K562 (cell line): ENCODE measurements at regions not wholly inside any gene's neighbourhood (a gene's known extent, or its start where the extent isn't known, plus 50 kb on each side); places are given as distances from the start of the nearest gene placed in this dataset.

ENCODE experiments used
- ATAC-seq: fragments of 200-7000 bp; cut with Tn5 transposase; 3 replicates; pipeline ENCODE4 v1.9.1; 2020; ENCODE audit warnings: moderate library complexity
- BruUV-seq: library from RNA; stranded (reverse); fragments of 400-500 nt; replicated peaks from 2 replicates; lab custom pipeline; 2021; lab: Mats Ljungman, UMichigan
- CTCF ChIA-PET: fragments of 300-600 bp; formaldehyde crosslinking; extraction: SDS; loops from one replicate; lab custom pipeline; 2021; ENCODE audit warnings: low intra/inter-chr PET ratio; lab: Yijun Ruan, JAX
- POLR2A ChIA-PET: fragments of 300-600, 350-650 bp; sonication (Branson Sonifier 250); formaldehyde crosslinking; extraction: SDS; loops from one replicate; lab custom pipeline; 2021; ENCODE audit warnings: antibody characterized with exemption, inconsistent platforms; lab: Yijun Ruan, JAX
- DNase-seq, 4 experiments: peaks; one replicate each; pipeline versions ENCODE4 v3.0.0 to v3.0.0-alpha.2; 2011 to 2018; ENCODE audit warnings: low spot score in 3 of 4, mixed read lengths in 3 of 4; ENCODE audit errors: extremely low read depth in 1 of 4
- FAIRE-seq: peaks from 2 replicates; lab custom pipeline; 2011; peaks lifted over from hg19 to GRCh38; lab: Jason Lieb, UNC
- H2AFZ ChIP-seq: 2 replicates; pipeline ENCODE4 v1.6.0; 2011; ENCODE audit warnings: low read depth, low read length, control low read depth, inconsistent platforms
- H3K27ac ChIP-seq: fragments of 200-600 bp; 3 replicates; pipeline ENCODE4 v1.8.0; 2011; ENCODE audit warnings: low read depth, mild to moderate bottlenecking, control low read depth, inconsistent platforms, low read length, moderate library complexity, mixed read lengths; ENCODE audit errors: extremely low read depth
- H3K27me3 ChIP-seq, 2 experiments: fragments of 300-600 bp in 1 of 2; 2 replicates in 1 of 2; 3 replicates in 1 of 2; pipeline versions ENCODE4 v1.6.0 to v1.8.0; 2011; ENCODE audit warnings: inconsistent platforms in 2 of 2, low read length in 2 of 2, mild to moderate bottlenecking in 1 of 2, mixed read lengths in 1 of 2, moderate library complexity in 1 of 2; ENCODE audit not compliant: control insufficient read depth in 2 of 2, insufficient read depth in 2 of 2
- H3K36me3 ChIP-seq: fragments of 300-600 bp; 3 replicates; pipeline ENCODE4 v1.8.0; 2011; ENCODE audit warnings: mild to moderate bottlenecking, low read length, inconsistent platforms; ENCODE audit not compliant: control insufficient read depth, insufficient read depth
- H3K4me1 ChIP-seq, 2 experiments: fragments of 200-600 bp in 1 of 2; replicated peaks in 1 of 2; 2 replicates in 1 of 2; 3 replicates in 1 of 2; pipeline versions ENCODE4 v1.5.1 to v1.8.0; 2011; ENCODE audit warnings: inconsistent platforms in 2 of 2, low read length in 2 of 2, mild to moderate bottlenecking in 1 of 2, mixed read lengths in 1 of 2, moderate library complexity in 1 of 2; ENCODE audit not compliant: control insufficient read depth in 2 of 2, insufficient read depth in 2 of 2
- H3K4me2 ChIP-seq: 2 replicates; pipeline ENCODE4 v1.6.1; 2011; ENCODE audit warnings: low read length, control low read depth, inconsistent platforms, mixed read lengths; ENCODE audit not compliant: insufficient read depth
- H3K4me3 ChIP-seq: fragments of 200-600 bp; sonication (generic), shearing (Covaris generic); 2 replicates; pipeline ENCODE4 v1.5.1; 2016; ENCODE audit warnings: control low read depth, inconsistent platforms
- H3K79me2 ChIP-seq: fragments of 200-600 bp; 3 replicates; pipeline ENCODE4 v1.8.0; 2011; ENCODE audit warnings: low read length, inconsistent platforms; ENCODE audit not compliant: control insufficient read depth, insufficient read depth
- H3K9ac ChIP-seq, 2 experiments: 2 replicates each; pipeline versions ENCODE4 v1.6.0 to v1.6.1; 2011; ENCODE audit warnings: low read depth in 2 of 2, low read length in 2 of 2, control low read depth in 1 of 2, inconsistent platforms in 1 of 2, mild to moderate bottlenecking in 1 of 2, mixed read lengths in 1 of 2; ENCODE audit not compliant: insufficient read depth in 1 of 2
- H3K9me1 ChIP-seq: one replicate; pipeline ENCODE4 v1.6.0; 2011; ENCODE audit warnings: inconsistent platforms, mild to moderate bottlenecking, low read length, moderate library complexity; ENCODE audit not compliant: control insufficient read depth, insufficient read depth
- H3K9me3 ChIP-seq: replicated peaks from 2 replicates; pipeline ENCODE4 v1.5.1; 2011; ENCODE audit warnings: low read depth, low read length, inconsistent platforms; ENCODE audit not compliant: control insufficient read depth, insufficient read depth
- H4K20me1 ChIP-seq: replicated peaks from 2 replicates; pipeline ENCODE4 v1.6.1; 2011; ENCODE audit warnings: low read length, inconsistent platforms, mixed read lengths; ENCODE audit not compliant: control insufficient read depth, insufficient read depth
- BDP1 ChIP-seq: IDR thresholded peaks from 3 replicates; pipeline ENCODE4 v1.6.1; 2011; ENCODE audit not compliant: insufficient read length, insufficient read depth
- CCAR2 ChIP-seq: fragments of 200-400 bp; formaldehyde crosslinking; IDR thresholded peaks from 2 replicates; pipeline ENCODE4 v1.6.1; 2017; ENCODE audit warnings: mild to moderate bottlenecking, low read depth, low read length
- HIVEP1 ChIP-seq: fragments of 250-450 bp; sonication (Bioruptor Pico); IDR thresholded peaks from 2 replicates; pipeline ENCODE4 v1.4.0; 2020; ENCODE audit warnings: mild to moderate bottlenecking
- MCM3 ChIP-seq: fragments of 450-650 bp; IDR thresholded peaks from 2 replicates; pipeline ENCODE4 v1.6.1; 2016
- POLR2H ChIP-seq: IDR thresholded peaks from 2 replicates; pipeline ENCODE4 v1.6.1; 2016; ENCODE audit warnings: missing genetic modification characterization, low read depth, mild to moderate bottlenecking, control low read depth, missing compliant biosample characterization, moderate library complexity
- SMAD2 ChIP-seq: fragments of 150-350 bp; IDR thresholded peaks from 2 replicates; pipeline ENCODE4 v1.6.1; 2014; ENCODE audit warnings: low read depth, mild to moderate bottlenecking, low read length
- SMC3 ChIP-seq: conservative IDR thresholded peaks from 2 replicates; pipeline ENCODE4 v1.6.1; 2011; ENCODE audit warnings: low read depth, low read length, improper control_type of control experiment; ENCODE audit not compliant: insufficient read depth
- XRCC3 ChIP-seq: fragments of 450-650 bp; IDR thresholded peaks from 2 replicates; pipeline ENCODE4 v1.6.1; 2017; ENCODE audit warnings: mild to moderate bottlenecking, moderate library complexity
- ZNF217 ChIP-seq: sonication (generic); formaldehyde crosslinking; IDR thresholded peaks from 2 replicates; pipeline ENCODE4 v1.8.0; 2022; ENCODE audit warnings: mild to moderate bottlenecking, missing genetic modification reagents
- ZNF347 ChIP-seq: fragments of 450-650 bp; formaldehyde crosslinking; IDR thresholded peaks from 2 replicates; pipeline ENCODE4 v1.4.0; 2020; ENCODE audit warnings: low read depth, mild to moderate bottlenecking, moderate library complexity
- ZNF583 ChIP-seq: fragments of 250-450 bp; sonication (Bioruptor Pico); IDR thresholded peaks from 2 replicates; pipeline ENCODE4 v1.4.0; 2020
- WGBS: fragments of 100-300 bp; shearing (Covaris generic); methylation state at CpG from one replicate; pipeline ENCODE4 v1.1.6; 2016; ENCODE audit warnings: low coverage, mixed read lengths; ENCODE audit not compliant: insufficient coverage; ENCODE audit errors: missing lambda C conversion rate; 5-methylcytosine and 5-hydroxymethylcytosine counted together
- in situ Hi-C: fragments of 300-500 bp; cut with MboI; formaldehyde crosslinking; loops from 4 replicates; pipeline ENCODE4 v1.15.0; 2018; ENCODE audit warnings: inconsistent platforms, mixed read lengths
- intact Hi-C: fragments of 100-400 bp; cut with micrococcal nuclease; formaldehyde crosslinking; loops from 2 replicates; pipeline ENCODE4 v1.14.2; 2022
- TF ChIP-seq, protein P1 (sequence below), 2 experiments: fragments of 150-350 bp in 1 of 2; IDR thresholded peaks; 2 replicates each; pipeline ENCODE4 v1.6.1; 2012 to 2016; ENCODE audit warnings: low read depth in 2 of 2, low read length in 2 of 2, mild to moderate bottlenecking in 1 of 2, moderate library complexity in 1 of 2
- TF ChIP-seq, protein P2 (sequence below): fragments of 450-650 bp; formaldehyde crosslinking; IDR thresholded peaks from 2 replicates; pipeline ENCODE4 v1.4.0; 2022; ENCODE audit warnings: mild to moderate bottlenecking, moderate library complexity
- TF ChIP-seq, protein P3 (sequence below): fragments of 250-450 bp; sonication (Bioruptor Pico); IDR thresholded peaks from 2 replicates; pipeline ENCODE4 v1.4.0; 2020

DNA sequence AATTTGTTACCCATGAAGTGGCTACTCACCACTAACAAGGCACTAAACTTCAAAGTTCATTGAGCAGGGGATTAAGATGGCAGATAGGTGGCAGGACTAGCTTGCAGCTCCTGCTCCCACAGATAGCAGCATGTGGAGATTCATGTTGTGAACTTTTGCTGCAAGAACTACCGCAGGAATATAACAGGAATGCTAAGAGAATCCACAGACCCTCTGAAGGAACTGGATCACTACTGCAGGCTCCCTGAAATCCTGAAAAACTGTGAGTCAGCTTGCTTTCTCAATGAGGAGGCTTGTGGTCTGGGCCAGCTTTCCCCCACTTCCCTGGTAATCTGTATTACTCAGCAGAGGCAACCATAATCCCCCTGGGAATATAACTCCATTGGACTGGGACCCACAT, 118.5 kb upstream of the VCX2 start (continued):
- TF ChIP-seq BDP1 = no peak
- no peak for TF ChIP-seq CCAR2
- TF ChIP-seq, all 486 proteins: peak for 0

DNA sequence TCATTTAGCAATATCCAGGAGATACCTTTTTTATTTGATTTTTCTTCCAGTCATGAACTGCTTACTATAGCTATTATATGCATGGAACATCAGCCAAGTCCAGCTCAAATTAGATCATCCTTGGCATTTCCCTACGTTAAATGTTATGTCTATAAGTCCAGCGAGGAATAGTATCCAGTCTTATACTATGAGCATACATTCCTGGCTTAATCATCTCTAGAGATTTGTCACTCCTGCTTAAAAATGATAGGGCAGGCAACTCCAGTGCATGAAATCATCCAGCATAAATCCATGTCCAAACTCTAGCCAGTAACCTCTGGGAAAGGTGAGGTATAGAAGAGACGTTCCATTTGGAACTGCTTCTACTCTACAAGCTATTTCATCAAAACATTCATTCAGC, 126.7 kb upstream of the VCX2 start:
- Histone ChIP-seq H3K9me1 (no peaks in the 10 kb centered on the region), H4K20me1 (no peaks in the 10 kb centered on the region), H3K9ac (no peak overlapping the region), H3K9me3 (no peaks in the 10 kb centered on the region), H3K79me2 (no peaks in the 10 kb centered on the region), H3K36me3 (no peaks in the 10 kb centered on the region), H3K27me3 (no peaks in the 10 kb centered on the region), H3K27ac (no peak overlapping the region), H2AFZ (no peak overlapping the region), H3K4me1 (no peaks in the 10 kb centered on the region), H3K4me3 (no peak overlapping the region), H3K4me2 (no peak overlapping the region)
- ATAC-seq (no peak), DNase-seq (no peak), FAIRE-seq (no peak)
- in situ Hi-C loops (no loop called here), intact Hi-C loops (no loop called here)
- ChIA-PET CTCF (no interaction called here), POLR2A (no interaction called here)
- no TSS peak for BruUV-seq
- TF ChIP-seq POLR2H (tag) (no peak), ZNF217 (no peak), SMAD2 (no peak), HIVEP1 (CRISPR knock-in tag) (no peak), XRCC3 (no peak), MCM3 (no peak), SMC3 (no peak), ZNF583 (CRISPR knock-in tag) (no peak), ZNF347 (CRISPR knock-in tag) (no peak)
- TF ChIP-seq, protein P1, sequence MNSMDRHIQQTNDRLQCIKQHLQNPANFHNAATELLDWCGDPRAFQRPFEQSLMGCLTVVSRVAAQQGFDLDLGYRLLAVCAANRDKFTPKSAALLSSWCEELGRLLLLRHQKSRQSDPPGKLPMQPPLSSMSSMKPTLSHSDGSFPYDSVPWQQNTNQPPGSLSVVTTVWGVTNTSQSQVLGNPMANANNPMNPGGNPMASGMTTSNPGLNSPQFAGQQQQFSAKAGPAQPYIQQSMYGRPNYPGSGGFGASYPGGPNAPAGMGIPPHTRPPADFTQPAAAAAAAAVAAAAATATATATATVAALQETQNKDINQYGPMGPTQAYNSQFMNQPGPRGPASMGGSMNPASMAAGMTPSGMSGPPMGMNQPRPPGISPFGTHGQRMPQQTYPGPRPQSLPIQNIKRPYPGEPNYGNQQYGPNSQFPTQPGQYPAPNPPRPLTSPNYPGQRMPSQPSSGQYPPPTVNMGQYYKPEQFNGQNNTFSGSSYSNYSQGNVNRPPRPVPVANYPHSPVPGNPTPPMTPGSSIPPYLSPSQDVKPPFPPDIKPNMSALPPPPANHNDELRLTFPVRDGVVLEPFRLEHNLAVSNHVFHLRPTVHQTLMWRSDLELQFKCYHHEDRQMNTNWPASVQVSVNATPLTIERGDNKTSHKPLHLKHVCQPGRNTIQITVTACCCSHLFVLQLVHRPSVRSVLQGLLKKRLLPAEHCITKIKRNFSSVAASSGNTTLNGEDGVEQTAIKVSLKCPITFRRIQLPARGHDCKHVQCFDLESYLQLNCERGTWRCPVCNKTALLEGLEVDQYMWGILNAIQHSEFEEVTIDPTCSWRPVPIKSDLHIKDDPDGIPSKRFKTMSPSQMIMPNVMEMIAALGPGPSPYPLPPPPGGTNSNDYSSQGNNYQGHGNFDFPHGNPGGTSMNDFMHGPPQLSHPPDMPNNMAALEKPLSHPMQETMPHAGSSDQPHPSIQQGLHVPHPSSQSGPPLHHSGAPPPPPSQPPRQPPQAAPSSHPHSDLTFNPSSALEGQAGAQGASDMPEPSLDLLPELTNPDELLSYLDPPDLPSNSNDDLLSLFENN (IDR thresholded peaks at IDR 0.05; ENCODE audit: low read depth in 2 of 2, low read length in 2 of 2) = no peak
- TF ChIP-seq, protein P2, sequence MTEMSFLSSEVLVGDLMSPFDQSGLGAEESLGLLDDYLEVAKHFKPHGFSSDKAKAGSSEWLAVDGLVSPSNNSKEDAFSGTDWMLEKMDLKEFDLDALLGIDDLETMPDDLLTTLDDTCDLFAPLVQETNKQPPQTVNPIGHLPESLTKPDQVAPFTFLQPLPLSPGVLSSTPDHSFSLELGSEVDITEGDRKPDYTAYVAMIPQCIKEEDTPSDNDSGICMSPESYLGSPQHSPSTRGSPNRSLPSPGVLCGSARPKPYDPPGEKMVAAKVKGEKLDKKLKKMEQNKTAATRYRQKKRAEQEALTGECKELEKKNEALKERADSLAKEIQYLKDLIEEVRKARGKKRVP (CRISPR knock-in tag) = no peak
- TF ChIP-seq, protein P3, sequence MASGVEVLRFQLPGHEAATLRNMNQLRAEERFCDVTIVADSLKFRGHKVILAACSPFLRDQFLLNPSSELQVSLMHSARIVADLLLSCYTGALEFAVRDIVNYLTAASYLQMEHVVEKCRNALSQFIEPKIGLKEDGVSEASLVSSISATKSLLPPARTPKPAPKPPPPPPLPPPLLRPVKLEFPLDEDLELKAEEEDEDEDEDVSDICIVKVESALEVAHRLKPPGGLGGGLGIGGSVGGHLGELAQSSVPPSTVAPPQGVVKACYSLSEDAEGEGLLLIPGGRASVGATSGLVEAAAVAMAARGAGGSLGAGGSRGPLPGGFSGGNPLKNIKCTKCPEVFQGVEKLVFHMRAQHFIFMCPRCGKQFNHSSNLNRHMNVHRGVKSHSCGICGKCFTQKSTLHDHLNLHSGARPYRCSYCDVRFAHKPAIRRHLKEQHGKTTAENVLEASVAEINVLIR (CRISPR knock-in tag) = no peak
- 0% methylated on average over 3 of the region's 3 CpGs for WGBS
